GM12878 (cell line): ENCODE measurements at regions not wholly inside any gene's neighbourhood (a gene's known extent, or its start where the extent isn't known, plus 50 kb on each side); places are given as distances from the start of the nearest gene placed in this dataset.

Experiments
- BCLAF1 ChIP-seq: fragments of 450-650 bp; IDR thresholded peaks from 2 replicates; pipeline ENCODE4 v1.6.1; 2017; ENCODE audit warnings: antibody characterized with exemption, mild to moderate bottlenecking, moderate library complexity
- CTCF ChIP-seq, 3 experiments: IDR thresholded peaks in 2 of 3; conservative IDR thresholded peaks in 1 of 3; 2 replicates each; pipeline ENCODE4 v1.5.1; 2011; ENCODE audit warnings: low read depth in 3 of 3, low read length in 3 of 3, mild to moderate bottlenecking in 3 of 3, control low read depth in 2 of 3, moderate library complexity in 2 of 3, inconsistent platforms in 1 of 3, mixed read lengths in 1 of 3; ENCODE audit not compliant: control insufficient read depth in 2 of 3, insufficient read depth in 1 of 3; ENCODE audit errors: extremely low read depth in 1 of 3
- EZH2 ChIP-seq: IDR thresholded peaks from 2 replicates; pipeline ENCODE4 v1.6.1; 2012; ENCODE audit warnings: low read depth, mild to moderate bottlenecking, control low read depth, inconsistent platforms, low read length, borderline replicate concordance; ENCODE audit not compliant: control insufficient read depth
- NRF1 ChIP-seq: conservative IDR thresholded peaks from 2 replicates; pipeline ENCODE4 v1.6.1; 2011; ENCODE audit warnings: mild to moderate bottlenecking, low read depth, low read length, improper control_type of control experiment
- POLR2A ChIP-seq: IDR thresholded peaks from 2 replicates; pipeline ENCODE4 v1.6.1; 2011; ENCODE audit warnings: low read depth, mild to moderate bottlenecking, low read length
- REST ChIP-seq: IDR thresholded peaks from 2 replicates; pipeline ENCODE4 v1.6.1; 2012; ENCODE audit warnings: mild to moderate bottlenecking, low read depth, low read length
- ZNF274 ChIP-seq: IDR thresholded peaks from one replicate; pipeline ENCODE4 v1.8.0; 2011; ENCODE audit not compliant: insufficient read length, insufficient read depth

DNA sequence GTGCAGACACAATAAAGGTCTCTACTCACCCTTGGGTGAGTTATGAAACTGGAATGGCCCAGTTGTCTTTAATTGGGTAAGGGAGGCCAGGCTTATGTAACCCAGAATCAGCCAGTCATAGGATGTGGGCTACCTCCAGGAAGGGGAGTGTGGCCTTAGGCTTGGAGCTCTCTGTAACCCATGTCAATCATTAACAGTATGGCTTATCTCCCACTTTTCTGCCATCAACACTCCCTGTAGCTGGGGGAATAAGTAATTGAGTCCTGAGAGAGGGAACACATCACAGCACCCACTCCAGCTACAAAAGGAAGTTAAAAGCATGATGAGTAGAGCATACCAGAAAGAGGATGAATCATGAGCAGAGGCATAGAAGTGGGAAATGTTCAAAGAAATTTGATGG is 327.0 kb upstream of the DUSP10 start:
- TF ChIP-seq ZNF274 (no peak), EZH2 (no peak), BCLAF1 (no peak), REST (no peak), CTCF (IDR thresholded peaks at IDR 0.05 in 2 of 3, conservative IDR thresholded peaks at IDR 0.05 in 1 of 3; ENCODE audit: control insufficient read depth in 2 of 3, extremely low read depth in 1 of 3, insufficient read depth in 1 of 3, low read depth in 3 of 3, low read length in 3 of 3) (no peak), POLR2A (no peak), NRF1 (no peak)
